ENCODE measurements at regions not wholly inside any gene's neighbourhood (a gene's known extent, or its start where the extent isn't known, plus 50 kb on each side); places are given as distances from the start of the nearest gene placed in this dataset.

GRCh38 chr5:155082401-155082800 is 68.8 kb downstream of the KIF4B start:
- H3K27me3 ChIP-seq (ENCODE audit: control insufficient read depth, insufficient read depth, low read length): no peaks in the 10 kb centered on the region
- no peak overlapping the region for H3K9ac ChIP-seq (ENCODE audit: low read length in 3 of 3)
- intact Hi-C loops (cut with DNase I): no loop called here
- DNase-seq (no peak), FAIRE-seq (no peak)
- H3K4me3 ChIP-seq (ENCODE audit: low read length in 3 of 3): no peak overlapping the region
- H3K9me3 ChIP-seq (ENCODE audit: control insufficient read depth in 2 of 3, insufficient read depth in 1 of 3, low read length in 3 of 3): no peaks in the 10 kb centered on the region
- no peaks in the 10 kb centered on the region for H3K4me1 ChIP-seq (ENCODE audit: control insufficient read depth in 2 of 3, insufficient read depth in 2 of 3, low read depth in 1 of 3, low read length in 3 of 3)
- no peaks in the 10 kb centered on the region for H3K36me3 ChIP-seq (ENCODE audit: control insufficient read depth in 2 of 3, insufficient read depth in 3 of 3, low read length in 3 of 3)
- H3K27ac ChIP-seq (ENCODE audit: low read depth in 2 of 2, low read length in 2 of 2): no peak overlapping the region
- no peak for TF ChIP-seq CTCF (IDR thresholded peaks at IDR 0.05; ENCODE audit: borderline replicate concordance, extremely low read depth, insufficient read depth)

GRCh38 chr5:155085282-155085989 is 71.9 kb downstream of the KIF4B start:
- intact Hi-C loops (cut with DNase I): no loop called here
- no peaks in the 10 kb centered on the region for H3K36me3 ChIP-seq (ENCODE audit: control insufficient read depth in 2 of 3, insufficient read depth in 3 of 3, low read length in 3 of 3)
- H3K27ac ChIP-seq (ENCODE audit: low read depth in 2 of 2, low read length in 2 of 2): no peak overlapping the region
- DNase-seq (peak in 1 of 5 donors; percentile 2), FAIRE-seq (no peak)
- no peaks in the 10 kb centered on the region for H3K27me3 ChIP-seq (ENCODE audit: control insufficient read depth, insufficient read depth, low read length)
- no peaks in the 10 kb centered on the region for H3K9me3 ChIP-seq (ENCODE audit: control insufficient read depth in 2 of 3, insufficient read depth in 1 of 3, low read length in 3 of 3)
- H3K4me1 ChIP-seq (ENCODE audit: control insufficient read depth in 2 of 3, insufficient read depth in 2 of 3, low read depth in 1 of 3, low read length in 3 of 3): no peaks in the 10 kb centered on the region
- TF ChIP-seq CTCF (IDR thresholded peaks at IDR 0.05; ENCODE audit: borderline replicate concordance, extremely low read depth, insufficient read depth): no peak
- H3K9ac ChIP-seq (ENCODE audit: low read length in 3 of 3): no peak overlapping the region
- no peak overlapping the region for H3K4me3 ChIP-seq (ENCODE audit: low read length in 3 of 3)

- FAIRE-seq: no peak
- H3K4me1 ChIP-seq (ENCODE audit: control insufficient read depth in 2 of 3, insufficient read depth in 2 of 3, low read depth in 1 of 3, low read length in 3 of 3): no peaks in the 10 kb centered on the region
- no peak for DNase-seq
- H3K9me3 ChIP-seq (ENCODE audit: control insufficient read depth in 2 of 3, insufficient read depth in 1 of 3, low read length in 3 of 3): no peaks in the 10 kb centered on the region
- H3K27ac ChIP-seq (ENCODE audit: low read depth in 2 of 2, low read length in 2 of 2): no peak overlapping the region
- H3K4me3 ChIP-seq (ENCODE audit: low read length in 3 of 3): no peak overlapping the region
- no peaks in the 10 kb centered on the region for H3K27me3 ChIP-seq (ENCODE audit: control insufficient read depth, insufficient read depth, low read length)
- no peak for TF ChIP-seq CTCF (IDR thresholded peaks at IDR 0.05; ENCODE audit: borderline replicate concordance, extremely low read depth, insufficient read depth)
- intact Hi-C loops (cut with DNase I): no loop called here
- no peak overlapping the region for H3K9ac ChIP-seq (ENCODE audit: low read length in 3 of 3)
- no peaks in the 10 kb centered on the region for H3K36me3 ChIP-seq (ENCODE audit: control insufficient read depth in 2 of 3, insufficient read depth in 3 of 3, low read length in 3 of 3)
Observed at GRCh38 chr5:155087036-155087435, 73.5 kb downstream of the KIF4B start.

GRCh38 chr5:155088811-155089210 is 75.3 kb downstream of the KIF4B start:
- FAIRE-seq (no peak), DNase-seq (no peak)
- no peaks in the 10 kb centered on the region for H3K4me1 ChIP-seq (ENCODE audit: control insufficient read depth in 2 of 3, insufficient read depth in 2 of 3, low read depth in 1 of 3, low read length in 3 of 3)
- no peaks in the 10 kb centered on the region for H3K36me3 ChIP-seq (ENCODE audit: control insufficient read depth in 2 of 3, insufficient read depth in 3 of 3, low read length in 3 of 3)
- H3K9me3 ChIP-seq (ENCODE audit: control insufficient read depth in 2 of 3, insufficient read depth in 1 of 3, low read length in 3 of 3): no peaks in the 10 kb centered on the region
- no peaks in the 10 kb centered on the region for H3K27me3 ChIP-seq (ENCODE audit: control insufficient read depth, insufficient read depth, low read length)
- H3K27ac ChIP-seq (ENCODE audit: low read depth in 2 of 2, low read length in 2 of 2): no peak overlapping the region
- no peak for TF ChIP-seq CTCF (IDR thresholded peaks at IDR 0.05; ENCODE audit: borderline replicate concordance, extremely low read depth, insufficient read depth)
- H3K4me3 ChIP-seq (ENCODE audit: low read length in 3 of 3): no peak overlapping the region
- H3K9ac ChIP-seq (ENCODE audit: low read length in 3 of 3): no peak overlapping the region
- intact Hi-C loops (cut with DNase I): no loop called here

Data from kidney (tissue), 13 donors.